GM18867 (cell line): ENCODE measurements at regions not wholly inside any gene's neighbourhood (a gene's known extent, or its start where the extent isn't known, plus 50 kb on each side); places are given as distances from the start of the nearest gene placed in this dataset.
"Not testable (repeated sequence)": the region's sequence is repeated elsewhere in the genome, so short reads cannot be mapped to it uniquely, and the experiment has no call there.

ENCODE experiments used
- ATAC-seq: cut with Tn5 transposase; IDR thresholded peaks from one replicate; pipeline ENCODE4 v1.9.1; 2021; ENCODE audit warnings: mild to moderate bottlenecking, moderate library complexity; ENCODE audit not compliant: unreplicated experiment

DNA sequence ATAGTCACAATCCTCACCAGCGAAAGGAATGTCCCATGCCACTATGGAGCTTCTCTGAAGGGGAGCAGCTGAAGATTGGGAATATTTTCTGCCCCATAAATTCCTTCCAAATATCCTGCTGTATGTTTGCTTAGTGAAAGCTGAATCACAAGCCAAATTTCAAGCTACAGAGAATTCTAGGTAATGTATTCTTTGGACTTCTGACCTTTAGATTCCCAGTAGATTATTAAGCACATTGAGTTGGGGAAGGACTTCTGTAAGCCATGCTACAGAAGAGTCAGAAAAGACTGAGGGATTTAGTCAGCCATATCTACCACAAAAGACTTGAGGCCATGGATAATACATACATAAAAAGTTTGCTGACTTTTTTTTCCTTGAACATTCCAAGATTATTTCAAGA is 1342.0 kb upstream of the NUDT12 start:
- ATAC-seq: no peak

GRCh38 chr5:104903941-104904340 is 1341.4 kb upstream of the NUDT12 start:
- no peak for ATAC-seq

GRCh38 chr5:104891596-104891995 is 1329.0 kb upstream of the NUDT12 start:
- ATAC-seq: no peak

DNA sequence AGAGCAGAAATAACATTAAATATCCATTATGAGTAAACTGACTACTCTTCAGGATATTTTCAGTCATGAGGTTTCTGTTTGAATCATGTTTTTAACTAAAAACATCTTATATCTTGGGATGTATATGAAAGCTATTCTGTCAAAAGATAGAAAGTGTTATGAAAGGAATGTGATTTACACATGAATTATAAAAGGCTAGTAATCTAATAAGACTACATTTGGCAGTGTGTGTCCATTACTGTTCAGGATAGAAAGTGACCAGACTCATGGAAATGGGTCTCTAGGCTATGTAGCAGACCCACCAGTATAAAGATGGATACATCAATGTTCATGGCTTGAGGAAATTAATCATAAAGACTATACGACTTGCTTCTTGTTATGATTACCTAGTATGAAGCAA is 1328.2 kb upstream of the NUDT12 start:
- ATAC-seq: no peak

GRCh38 chr5:104859437-104859836 is 1296.8 kb upstream of the NUDT12 start:
- no peak for ATAC-seq

GRCh38 chr5:104852099-104852498 is 1289.5 kb upstream of the NUDT12 start:
- ATAC-seq: not testable (repeated sequence)

GRCh38 chr5:104845541-104845940 is 1283.0 kb upstream of the NUDT12 start:
- ATAC-seq: no peak

DNA sequence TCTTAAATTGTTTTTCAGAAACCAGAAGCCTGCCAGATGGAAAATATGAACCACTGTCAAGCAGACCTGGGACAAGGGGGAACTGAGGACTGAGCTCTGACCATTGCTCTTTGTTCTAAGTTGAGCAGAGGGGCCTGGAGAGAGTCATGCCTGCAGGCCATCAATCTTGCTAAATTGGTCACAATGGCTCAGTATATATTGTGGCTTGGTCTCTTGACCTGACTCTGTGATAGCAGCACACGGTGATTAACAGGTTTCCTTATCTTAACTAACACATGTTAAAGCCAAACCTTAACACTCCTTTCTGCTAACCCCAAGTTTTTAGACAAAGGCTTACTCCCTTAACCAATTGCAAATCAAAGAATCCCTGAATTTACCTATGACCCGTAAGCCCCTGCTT is 1281.2 kb upstream of the NUDT12 start:
- no peak for ATAC-seq

- ATAC-seq: no peak
These were observed 1277.7 kb upstream of the NUDT12 start for GRCh38 chr5:104840284-104840683.

- ATAC-seq: not testable (repeated sequence)
These were observed 1268.9 kb upstream of the NUDT12 start for GRCh38 chr5:104831515-104831914.

DNA sequence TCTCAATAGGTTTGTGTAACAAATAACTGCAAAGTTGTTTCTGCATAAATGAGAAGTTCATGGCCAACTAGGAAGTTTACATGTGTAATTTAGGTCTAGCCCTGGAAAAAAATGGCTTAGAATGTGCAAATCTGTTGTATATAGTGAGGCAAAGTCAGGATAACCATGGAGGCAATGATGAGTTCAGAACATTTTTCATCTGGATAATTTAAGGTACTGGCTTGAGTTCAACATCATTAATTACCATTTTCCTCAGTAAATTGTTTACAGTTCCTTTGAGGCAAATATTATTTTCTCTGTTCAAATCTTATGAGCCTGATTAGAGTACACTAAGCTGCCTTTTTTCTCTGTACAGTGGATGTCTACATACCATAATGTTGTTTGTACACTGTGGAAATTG is 1259.0 kb upstream of the NUDT12 start:
- ATAC-seq: no peak

DNA sequence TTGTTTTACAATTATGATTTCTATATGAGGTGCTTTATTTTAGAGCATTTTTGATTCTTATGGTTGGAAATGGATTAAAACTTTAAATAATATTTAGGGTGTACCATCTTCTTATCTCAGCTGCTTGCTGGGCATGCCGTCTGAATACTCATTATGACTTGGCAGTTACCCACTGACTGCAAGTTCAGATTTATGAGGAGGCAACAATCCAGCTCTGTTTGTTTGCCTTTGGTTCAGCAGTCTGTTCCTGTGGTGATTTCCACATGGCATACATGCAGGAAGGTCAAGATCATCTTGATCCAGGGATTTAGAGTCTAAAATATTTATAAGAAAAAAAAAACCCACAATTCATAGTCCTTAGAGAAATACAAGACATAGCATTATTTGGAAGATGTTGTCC is 1254.5 kb upstream of the NUDT12 start:
- ATAC-seq: no peak

- ATAC-seq: no peak
These were observed 1252.6 kb upstream of the NUDT12 start for GRCh38 chr5:104815212-104815611.

DNA sequence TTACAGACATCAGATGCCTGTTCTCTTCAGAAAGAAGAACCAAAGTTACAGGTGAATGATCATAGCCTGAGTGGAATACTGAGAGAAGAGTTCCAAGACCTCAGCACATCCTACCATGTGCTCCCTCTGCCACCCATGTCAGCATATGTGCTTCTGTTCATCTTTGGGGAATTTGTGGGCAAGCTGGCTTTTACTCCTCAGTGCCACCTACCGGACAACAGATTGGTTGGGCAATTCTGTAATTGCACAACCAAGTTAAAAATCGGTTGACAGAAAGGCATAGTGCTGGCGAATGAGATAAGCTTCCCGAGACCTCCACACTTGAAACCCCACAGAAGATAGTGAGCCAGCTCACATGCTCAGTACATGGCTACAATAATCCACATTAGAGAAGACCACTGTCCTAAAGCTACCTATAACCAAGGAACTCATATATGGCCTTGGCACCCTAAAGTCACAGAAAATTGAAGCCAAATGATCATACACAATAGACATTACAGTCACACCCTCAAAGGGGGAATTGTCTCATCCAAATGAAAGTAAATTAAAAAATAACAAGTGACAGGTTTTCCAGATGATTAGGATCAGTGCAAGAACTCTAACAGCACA is 1238.0 kb upstream of the NUDT12 start:
- no peak for ATAC-seq

DNA sequence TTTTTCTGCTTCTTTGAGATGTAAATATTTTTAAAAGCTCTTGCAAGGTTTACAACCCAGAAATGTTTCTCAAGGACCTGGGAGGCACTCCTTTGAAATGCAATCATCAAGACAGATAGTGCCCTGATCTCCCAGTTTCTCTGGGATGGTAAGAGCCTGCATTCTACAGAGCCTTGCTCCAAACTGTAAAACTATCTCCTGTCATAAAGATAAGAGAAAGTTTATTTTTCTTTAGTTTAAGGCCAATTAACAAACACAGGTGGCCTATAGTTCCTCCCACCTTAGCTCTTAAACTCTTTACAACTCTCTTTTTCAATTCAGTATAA is 1231.1 kb upstream of the NUDT12 start:
- no peak for ATAC-seq

DNA sequence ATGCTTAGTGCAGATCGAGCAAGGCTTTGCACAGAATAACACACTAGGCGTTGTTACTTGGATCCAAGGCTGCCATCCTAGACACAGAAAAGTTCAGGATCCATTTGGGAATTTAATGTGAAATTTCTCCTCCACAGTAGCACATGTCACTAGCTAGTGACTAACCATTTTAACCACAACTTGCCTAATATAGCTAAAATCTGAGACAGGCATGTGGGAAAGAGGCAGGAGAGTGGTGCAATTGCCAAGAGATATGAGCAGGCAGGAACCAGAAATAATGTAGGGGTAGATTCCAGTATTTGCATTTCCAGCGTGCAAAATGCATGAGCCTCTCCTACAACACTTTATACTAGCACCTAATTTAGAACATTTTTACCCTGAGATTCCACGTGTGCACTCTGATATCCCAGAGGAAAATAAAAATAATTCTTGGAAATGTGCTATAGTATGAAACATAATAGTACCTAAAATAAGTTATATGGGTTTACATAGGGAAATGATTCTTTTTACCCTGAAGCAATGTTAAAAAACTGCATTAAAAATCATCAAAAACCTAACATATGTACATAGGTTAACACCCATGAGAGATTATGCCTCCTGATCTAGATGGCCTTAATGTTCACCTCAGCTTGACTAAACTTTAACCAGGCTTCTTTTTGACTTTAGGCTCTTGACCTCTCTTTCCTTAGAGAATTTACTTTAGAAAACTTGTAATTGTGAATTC is 1230.6 kb upstream of the NUDT12 start:
- no peak for ATAC-seq

GRCh38 chr5:104789366-104789765 is 1226.8 kb upstream of the NUDT12 start:
- ATAC-seq: no peak

- ATAC-seq: no peak
These were observed 1222.5 kb upstream of the NUDT12 start for GRCh38 chr5:104785097-104785496.

- no peak for ATAC-seq
These were observed 1211.8 kb upstream of the NUDT12 start for GRCh38 chr5:104774372-104774771.

DNA sequence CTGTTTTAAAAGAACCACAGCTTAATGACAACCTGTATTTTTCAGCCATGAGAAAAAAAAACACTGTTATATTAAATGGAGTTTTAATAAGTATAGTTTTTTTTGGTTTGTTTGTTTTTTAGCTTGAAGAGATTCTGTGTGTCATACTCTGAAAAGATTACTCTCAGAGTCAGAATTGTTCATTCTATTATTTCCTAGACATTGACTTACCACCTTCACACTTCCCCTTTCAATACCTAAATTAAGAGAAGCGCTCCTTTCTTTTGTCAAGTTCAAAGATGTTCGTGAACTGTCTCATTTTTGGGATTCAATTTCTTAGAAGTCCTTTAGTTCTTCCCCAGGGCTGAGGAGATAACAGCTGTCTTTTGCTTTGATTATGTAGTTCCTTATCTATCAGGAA is 1201.6 kb upstream of the NUDT12 start:
- ATAC-seq: no peak

DNA sequence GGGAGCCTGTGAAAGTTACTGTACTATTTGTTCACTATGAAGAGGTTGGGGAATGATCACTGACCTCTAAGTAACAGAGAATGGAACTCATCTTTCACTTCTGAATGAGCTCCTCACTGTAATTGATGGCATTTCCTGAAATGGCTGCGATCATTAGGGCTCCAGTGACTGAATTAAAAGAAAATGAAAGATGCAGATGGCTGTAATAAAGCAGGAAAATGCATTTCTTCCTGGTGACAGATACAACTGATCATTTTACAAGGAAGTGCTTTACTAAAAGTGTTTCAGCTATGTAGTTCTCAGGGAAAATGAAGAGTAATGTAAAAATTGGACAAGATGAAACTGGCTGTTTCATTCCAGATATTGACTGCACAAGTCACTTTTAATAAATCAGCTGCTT is 1200.6 kb upstream of the NUDT12 start:
- ATAC-seq: no peak

GRCh38 chr5:104757915-104758314 is 1195.3 kb upstream of the NUDT12 start:
- no peak for ATAC-seq

DNA sequence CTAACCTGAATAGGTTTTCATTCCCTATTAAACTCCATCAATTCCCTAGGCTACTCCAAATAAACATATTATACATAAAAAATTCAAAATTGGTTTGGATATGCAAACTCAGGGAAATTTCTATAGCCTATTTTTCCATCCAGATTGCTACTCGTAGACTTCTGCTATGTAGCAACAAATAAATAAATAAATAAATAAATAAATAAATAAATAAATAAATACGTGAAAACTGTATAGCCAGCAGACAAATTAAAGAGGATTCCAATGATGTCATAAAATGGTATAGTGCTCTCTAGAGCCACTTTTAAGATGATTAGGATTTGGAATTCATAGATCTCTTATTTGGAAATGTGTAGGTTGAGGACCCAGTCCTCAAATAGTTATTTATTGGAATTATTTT is 1193.2 kb upstream of the NUDT12 start:
- ATAC-seq: no peak
